Nephron (organoid): ENCODE measurements at regions not wholly inside any gene's neighbourhood (a gene's known extent, or its start where the extent isn't known, plus 50 kb on each side); places are given as distances from the start of the nearest gene placed in this dataset.
A peak's percentile ranks its signal among the peaks of the same experiment; 100 is the strongest.

Experiments
- H3K27ac Mint-ChIP-seq, 3 experiments: 2 replicates each; pipeline ENCODE4 v1.8.0; 2020; ENCODE audit warnings: mixed read lengths in 3 of 3, mild to moderate bottlenecking in 2 of 3, moderate library complexity in 1 of 3
- H3K27me3 Mint-ChIP-seq: 2 replicates; pipeline ENCODE4 v1.8.0; 2021; ENCODE audit warnings: low read depth, mild to moderate bottlenecking, moderate library complexity, mixed read lengths
- H3K36me3 Mint-ChIP-seq: 2 replicates; pipeline ENCODE4 v1.8.0; 2020; ENCODE audit warnings: low read depth, mixed read lengths
- H3K4me1 Mint-ChIP-seq: 2 replicates; pipeline ENCODE4 v1.8.0; 2020; ENCODE audit warnings: mixed read lengths
- H3K4me3 Mint-ChIP-seq, 3 experiments: 2 replicates each; pipeline ENCODE4 v1.8.0; 2020; ENCODE audit warnings: mild to moderate bottlenecking in 3 of 3, mixed read lengths in 3 of 3, moderate library complexity in 2 of 3
- H3K9me3 Mint-ChIP-seq: 2 replicates; pipeline ENCODE4 v1.8.0; 2020; ENCODE audit warnings: mixed read lengths
- TF ChIP-seq, protein P1 (sequence below), 3 experiments: fragments of 200-600 bp; sonication (generic); IDR thresholded peaks; one replicate each; pipeline ENCODE4 v1.5.0; 2021; ENCODE audit warnings: antibody characterized with exemption in 3 of 3; ENCODE audit not compliant: unreplicated experiment in 3 of 3

GRCh38 chr18:44423814-44424644 is 256.7 kb upstream of the SETBP1 start:
- H3K27me3 Mint-ChIP-seq: no peaks in the 10 kb centered on the region
- TF ChIP-seq, protein P1, sequence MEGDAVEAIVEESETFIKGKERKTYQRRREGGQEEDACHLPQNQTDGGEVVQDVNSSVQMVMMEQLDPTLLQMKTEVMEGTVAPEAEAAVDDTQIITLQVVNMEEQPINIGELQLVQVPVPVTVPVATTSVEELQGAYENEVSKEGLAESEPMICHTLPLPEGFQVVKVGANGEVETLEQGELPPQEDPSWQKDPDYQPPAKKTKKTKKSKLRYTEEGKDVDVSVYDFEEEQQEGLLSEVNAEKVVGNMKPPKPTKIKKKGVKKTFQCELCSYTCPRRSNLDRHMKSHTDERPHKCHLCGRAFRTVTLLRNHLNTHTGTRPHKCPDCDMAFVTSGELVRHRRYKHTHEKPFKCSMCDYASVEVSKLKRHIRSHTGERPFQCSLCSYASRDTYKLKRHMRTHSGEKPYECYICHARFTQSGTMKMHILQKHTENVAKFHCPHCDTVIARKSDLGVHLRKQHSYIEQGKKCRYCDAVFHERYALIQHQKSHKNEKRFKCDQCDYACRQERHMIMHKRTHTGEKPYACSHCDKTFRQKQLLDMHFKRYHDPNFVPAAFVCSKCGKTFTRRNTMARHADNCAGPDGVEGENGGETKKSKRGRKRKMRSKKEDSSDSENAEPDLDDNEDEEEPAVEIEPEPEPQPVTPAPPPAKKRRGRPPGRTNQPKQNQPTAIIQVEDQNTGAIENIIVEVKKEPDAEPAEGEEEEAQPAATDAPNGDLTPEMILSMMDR (IDR thresholded peaks at IDR 0.05; ENCODE audit: unreplicated experiment in 3 of 3): no peak
- peaks cover 17% of the 10 kb centered on the region for H3K9me3 Mint-ChIP-seq
- peaks cover 16% of the 10 kb centered on the region for H3K4me1 Mint-ChIP-seq
- H3K4me3 Mint-ChIP-seq: no peak overlapping the region
- peak overlapping the region in 2 of 3 experiments; percentile 23 to 73 for H3K27ac Mint-ChIP-seq
- peaks cover 9% of the 10 kb centered on the region for H3K36me3 Mint-ChIP-seq

GRCh38 chr18:44424645-44425035 is 256.0 kb upstream of the SETBP1 start:
- Mint-ChIP-seq H3K4me3 (no peak overlapping the region), H3K27ac (peak overlapping the region in 1 of 3 experiments; percentile 73), H3K4me1 (peaks cover 16% of the 10 kb centered on the region), H3K27me3 (no peaks in the 10 kb centered on the region), H3K9me3 (peaks cover 11% of the 10 kb centered on the region), H3K36me3 (peaks cover 6% of the 10 kb centered on the region)
- TF ChIP-seq, protein P1 (IDR thresholded peaks at IDR 0.05; ENCODE audit: unreplicated experiment in 3 of 3): no peak

GRCh38 chr18:44425161-44425560 is 255.5 kb upstream of the SETBP1 start:
- H3K36me3 Mint-ChIP-seq: peaks cover 4% of the 10 kb centered on the region
- TF ChIP-seq, protein P1 (IDR thresholded peaks at IDR 0.05; ENCODE audit: unreplicated experiment in 3 of 3): no peak
- H3K27ac Mint-ChIP-seq: no peak overlapping the region
- no peaks in the 10 kb centered on the region for H3K27me3 Mint-ChIP-seq
- peaks cover 7% of the 10 kb centered on the region for H3K9me3 Mint-ChIP-seq
- peaks cover 16% of the 10 kb centered on the region for H3K4me1 Mint-ChIP-seq
- no peak overlapping the region for H3K4me3 Mint-ChIP-seq

- H3K4me1 Mint-ChIP-seq: no peaks in the 10 kb centered on the region
- H3K9me3 Mint-ChIP-seq: peaks cover 15% of the 10 kb centered on the region
- TF ChIP-seq, protein P1 (IDR thresholded peaks at IDR 0.05; ENCODE audit: unreplicated experiment in 3 of 3): no peak
- no peak overlapping the region for H3K27ac Mint-ChIP-seq
- H3K27me3 Mint-ChIP-seq: no peaks in the 10 kb centered on the region
- no peak overlapping the region for H3K4me3 Mint-ChIP-seq
- no peaks in the 10 kb centered on the region for H3K36me3 Mint-ChIP-seq
These were observed 243.1 kb upstream of the SETBP1 start for GRCh38 chr18:44437603-44438002.

DNA sequence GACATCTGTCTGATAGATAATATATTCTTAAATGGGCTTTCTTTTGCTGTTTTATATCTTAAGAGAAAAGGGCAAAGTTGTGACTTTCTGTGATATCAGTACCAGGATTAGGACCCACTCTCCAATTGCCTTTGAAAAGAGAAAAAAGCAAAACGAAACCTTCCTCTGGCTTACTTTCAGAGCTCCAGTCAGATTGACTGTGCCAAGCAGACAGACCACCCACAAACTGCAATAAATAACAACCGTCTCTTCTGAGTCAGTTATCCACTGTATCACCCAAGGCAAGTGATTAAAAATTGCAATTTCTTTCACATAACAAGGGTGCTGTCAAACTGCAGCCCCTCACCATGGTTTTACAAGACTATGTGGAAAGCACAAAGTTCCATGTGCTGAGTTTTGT is 230.5 kb upstream of the SETBP1 start:
- no peaks in the 10 kb centered on the region for H3K27me3 Mint-ChIP-seq
- H3K9me3 Mint-ChIP-seq: peaks cover 4% of the 10 kb centered on the region
- H3K4me1 Mint-ChIP-seq: peaks cover 41% of the 10 kb centered on the region
- TF ChIP-seq, protein P1 (IDR thresholded peaks at IDR 0.05; ENCODE audit: unreplicated experiment in 3 of 3): no peak
- H3K27ac Mint-ChIP-seq: peak overlapping the region; percentile 9 to 78 (median 17)
- no peaks in the 10 kb centered on the region for H3K36me3 Mint-ChIP-seq
- H3K4me3 Mint-ChIP-seq: no peak overlapping the region

- no peaks in the 10 kb centered on the region for H3K27me3 Mint-ChIP-seq
- peak overlapping the region in 1 of 3 experiments; percentile 54 for H3K27ac Mint-ChIP-seq
- H3K4me3 Mint-ChIP-seq: no peak overlapping the region
- peaks cover 41% of the 10 kb centered on the region for H3K4me1 Mint-ChIP-seq
- TF ChIP-seq, protein P1 (IDR thresholded peaks at IDR 0.05; ENCODE audit: unreplicated experiment in 3 of 3): no peak
- H3K9me3 Mint-ChIP-seq: no peaks in the 10 kb centered on the region
- H3K36me3 Mint-ChIP-seq: no peaks in the 10 kb centered on the region
These were observed 228.3 kb upstream of the SETBP1 start for GRCh38 chr18:44452346-44452745.
